ENCODE measurements at regions not wholly inside any gene's neighbourhood (a gene's known extent, or its start where the extent isn't known, plus 50 kb on each side); places are given as distances from the start of the nearest gene placed in this dataset.

DNA sequence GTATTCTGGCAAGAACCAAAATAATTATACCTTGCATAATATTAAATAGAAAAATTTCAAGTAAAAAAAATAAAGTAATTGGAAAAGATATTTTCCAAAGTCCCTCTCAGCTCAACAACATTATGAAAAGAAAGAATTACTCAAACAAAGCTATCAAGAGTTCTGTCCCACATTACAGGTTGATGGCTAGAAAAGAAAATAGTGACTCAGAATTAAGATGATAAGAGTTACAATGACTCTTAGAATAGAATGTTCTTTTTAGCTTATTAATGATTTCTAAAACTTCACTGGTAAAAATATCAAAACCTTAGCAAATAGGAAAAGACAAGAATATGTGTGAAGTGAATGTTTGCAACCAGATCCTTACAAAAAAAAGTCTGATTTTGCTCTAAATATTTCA lies 312.5 kb upstream of the PDGFD start:
- Histone ChIP-seq H3K36me3 (replicated peaks; ENCODE audit: low read depth, low read length) (no peaks in the 10 kb centered on the region), H3K4me1 (ENCODE audit: low read length) (no peaks in the 10 kb centered on the region), H3K9ac (ENCODE audit: low read length) (no peak overlapping the region), H4K20me1 (ENCODE audit: insufficient read depth, low read length) (no peaks in the 10 kb centered on the region), H3K79me2 (ENCODE audit: low read length) (no peaks in the 10 kb centered on the region), H3K4me2 (ENCODE audit: low read length) (no peak overlapping the region), H2AFZ (ENCODE audit: low read depth, low read length) (no peak overlapping the region), H3K9me3 (ENCODE audit: insufficient read depth, low read length) (no peaks in the 10 kb centered on the region), H3K4me3 (ENCODE audit: low read length) (no peak overlapping the region), H3K27me3 (ENCODE audit: low read depth, low read length) (no peaks in the 10 kb centered on the region), H3K27ac (ENCODE audit: low read length) (no peak overlapping the region)
- TF ChIP-seq EZH2phosphoT487 (IDR thresholded peaks at IDR 0.05; ENCODE audit: low read depth) (no peak), CTCF (IDR thresholded peaks at IDR 0.05; ENCODE audit: low read depth, low read length) (no peak)

DNA sequence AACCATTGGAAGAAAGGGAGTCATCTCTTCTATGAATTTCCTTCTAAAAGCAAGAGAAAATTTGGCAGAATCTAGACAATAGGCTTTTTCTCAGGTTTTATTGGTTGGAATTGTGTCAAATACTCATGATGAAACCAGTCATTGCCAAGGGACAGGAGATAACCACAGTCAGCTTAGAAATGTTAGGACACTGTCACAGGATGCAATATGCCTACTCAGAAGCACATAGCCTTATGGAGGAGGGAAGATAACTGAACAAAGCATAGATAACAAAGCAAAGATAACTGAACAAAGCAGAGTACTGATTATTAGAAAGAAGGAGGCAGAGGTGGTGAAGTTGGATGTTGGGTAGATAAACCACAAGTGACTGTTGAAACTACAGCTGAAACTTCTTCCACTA lies 303.5 kb upstream of the PDGFD start:
- H3K4me2 ChIP-seq (ENCODE audit: low read length): no peak overlapping the region
- H3K27me3 ChIP-seq (ENCODE audit: low read depth, low read length): no peaks in the 10 kb centered on the region
- no peak for TF ChIP-seq EZH2phosphoT487 (IDR thresholded peaks at IDR 0.05; ENCODE audit: low read depth)
- TF ChIP-seq CTCF (IDR thresholded peaks at IDR 0.05; ENCODE audit: low read depth, low read length): no peak
- no peak overlapping the region for H3K27ac ChIP-seq (ENCODE audit: low read length)
- no peaks in the 10 kb centered on the region for H3K4me1 ChIP-seq (ENCODE audit: low read length)
- H3K9me3 ChIP-seq (ENCODE audit: insufficient read depth, low read length): no peaks in the 10 kb centered on the region
- H3K79me2 ChIP-seq (ENCODE audit: low read length): no peaks in the 10 kb centered on the region
- no peak overlapping the region for H3K9ac ChIP-seq (ENCODE audit: low read length)
- H4K20me1 ChIP-seq (ENCODE audit: insufficient read depth, low read length): no peaks in the 10 kb centered on the region
- no peak overlapping the region for H2AFZ ChIP-seq (ENCODE audit: low read depth, low read length)
- no peak overlapping the region for H3K4me3 ChIP-seq (ENCODE audit: low read length)
- no peaks in the 10 kb centered on the region for H3K36me3 ChIP-seq (replicated peaks; ENCODE audit: low read depth, low read length)

GRCh38 chr11:104465321-104465720 lies 301.4 kb upstream of the PDGFD start:
- H3K4me2 ChIP-seq (ENCODE audit: low read length): no peak overlapping the region
- no peaks in the 10 kb centered on the region for H4K20me1 ChIP-seq (ENCODE audit: insufficient read depth, low read length)
- H3K4me3 ChIP-seq (ENCODE audit: low read length): no peak overlapping the region
- no peaks in the 10 kb centered on the region for H3K9me3 ChIP-seq (ENCODE audit: insufficient read depth, low read length)
- no peaks in the 10 kb centered on the region for H3K27me3 ChIP-seq (ENCODE audit: low read depth, low read length)
- H2AFZ ChIP-seq (ENCODE audit: low read depth, low read length): no peak overlapping the region
- no peak overlapping the region for H3K9ac ChIP-seq (ENCODE audit: low read length)
- H3K36me3 ChIP-seq (replicated peaks; ENCODE audit: low read depth, low read length): no peaks in the 10 kb centered on the region
- H3K79me2 ChIP-seq (ENCODE audit: low read length): no peaks in the 10 kb centered on the region
- TF ChIP-seq EZH2phosphoT487 (IDR thresholded peaks at IDR 0.05; ENCODE audit: low read depth) (no peak), CTCF (IDR thresholded peaks at IDR 0.05; ENCODE audit: low read depth, low read length) (no peak)
- no peak overlapping the region for H3K27ac ChIP-seq (ENCODE audit: low read length)
- no peaks in the 10 kb centered on the region for H3K4me1 ChIP-seq (ENCODE audit: low read length)

- TF ChIP-seq CTCF (IDR thresholded peaks at IDR 0.05; ENCODE audit: low read depth, low read length) (no peak), EZH2phosphoT487 (IDR thresholded peaks at IDR 0.05; ENCODE audit: low read depth) (no peak)
- Histone ChIP-seq H3K36me3 (replicated peaks; ENCODE audit: low read depth, low read length) (no peaks in the 10 kb centered on the region), H4K20me1 (ENCODE audit: insufficient read depth, low read length) (no peaks in the 10 kb centered on the region), H2AFZ (ENCODE audit: low read depth, low read length) (no peak overlapping the region), H3K9me3 (ENCODE audit: insufficient read depth, low read length) (no peaks in the 10 kb centered on the region), H3K9ac (ENCODE audit: low read length) (no peak overlapping the region), H3K27ac (ENCODE audit: low read length) (no peak overlapping the region), H3K4me3 (ENCODE audit: low read length) (no peak overlapping the region), H3K4me2 (ENCODE audit: low read length) (no peak overlapping the region), H3K4me1 (ENCODE audit: low read length) (no peaks in the 10 kb centered on the region), H3K79me2 (ENCODE audit: low read length) (no peaks in the 10 kb centered on the region), H3K27me3 (ENCODE audit: low read depth, low read length) (no peaks in the 10 kb centered on the region)
Measured at GRCh38 chr11:104464691-104465090, 300.7 kb upstream of the PDGFD start.

Data from OCI-LY3 (cell line).